Left hindlimb (tissue), 1 donor: ENCODE measurements at regions not wholly inside any gene's neighbourhood (a gene's known extent, or its start where the extent isn't known, plus 50 kb on each side); places are given as distances from the start of the nearest gene placed in this dataset.

Experiments used
- DNase-seq: peaks from one replicate; pipeline ENCODE4 v3.0.0-alpha.2; 2018

DNA sequence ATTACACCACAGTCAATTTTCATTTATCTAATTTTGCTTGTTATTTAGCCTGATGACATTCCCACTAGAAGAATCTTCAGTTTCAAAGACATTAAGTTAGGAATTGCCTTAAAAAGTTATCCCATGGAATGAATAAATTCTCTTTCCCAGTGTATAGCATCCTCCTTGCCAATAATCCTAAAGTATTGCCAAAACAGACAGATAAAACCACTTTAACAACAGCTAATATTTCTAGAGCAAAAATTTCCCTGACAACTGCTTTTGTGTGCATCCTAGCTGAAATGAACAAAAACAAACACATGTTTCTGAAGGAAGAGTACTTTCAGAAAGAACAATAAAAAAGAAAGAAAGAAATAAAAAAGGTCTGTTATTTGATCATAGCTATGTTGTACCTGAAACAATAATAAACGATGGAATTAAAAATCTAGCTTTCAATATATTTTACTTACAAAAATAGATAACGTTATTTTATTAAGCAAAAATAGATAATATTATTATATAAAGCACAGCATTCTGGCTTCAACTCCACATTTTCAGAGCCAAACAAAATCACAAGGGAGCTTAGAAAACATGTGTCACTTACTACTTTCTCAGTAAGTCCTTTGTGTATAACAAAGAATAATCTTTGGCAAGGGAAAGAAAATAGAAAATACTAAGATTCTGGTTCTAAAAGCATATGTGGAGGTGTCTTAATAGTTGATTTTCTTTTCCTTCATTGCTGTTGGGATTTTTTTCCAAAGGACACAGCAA lies 939.0 kb upstream of the CRIM1 start:
- no peak for DNase-seq

DNA sequence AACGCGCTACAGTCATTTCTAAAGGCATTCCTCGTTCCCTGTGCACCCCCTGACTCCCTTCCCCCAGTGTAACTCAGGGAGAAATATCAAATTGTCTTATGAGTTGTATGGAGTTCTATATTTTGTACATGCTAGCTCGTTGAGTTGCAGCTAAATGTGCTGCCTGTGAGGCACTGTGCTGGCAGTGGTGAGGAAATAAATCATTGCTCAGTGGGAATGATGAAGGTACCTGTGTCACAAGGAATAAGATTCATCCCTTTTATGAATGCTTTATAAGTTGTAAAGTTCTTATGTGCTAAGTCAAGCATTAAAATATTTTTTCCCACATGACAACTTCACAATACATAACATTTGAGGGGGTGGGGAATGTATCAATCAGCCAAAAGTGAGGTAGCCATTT lies 939.6 kb upstream of the CRIM1 start:
- no peak for DNase-seq

DNA sequence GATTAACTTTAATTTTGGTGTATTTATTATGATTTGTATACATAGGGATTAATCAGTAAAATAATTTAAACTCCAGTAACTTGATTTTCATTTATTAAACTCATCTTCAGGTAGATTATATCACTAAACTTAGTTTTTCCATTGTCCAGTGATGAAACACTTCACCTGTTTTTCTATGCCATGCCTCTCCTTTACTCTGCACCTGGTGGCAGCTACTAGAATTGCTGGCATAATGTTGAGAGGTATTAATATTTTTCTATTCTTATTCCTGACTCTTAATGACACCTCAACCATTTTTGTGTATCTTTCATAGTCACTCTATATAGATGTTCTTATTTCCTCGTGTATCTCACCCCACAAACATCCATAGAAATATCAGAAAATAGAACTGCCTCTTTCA lies 940.3 kb upstream of the CRIM1 start:
- no peak for DNase-seq

DNA sequence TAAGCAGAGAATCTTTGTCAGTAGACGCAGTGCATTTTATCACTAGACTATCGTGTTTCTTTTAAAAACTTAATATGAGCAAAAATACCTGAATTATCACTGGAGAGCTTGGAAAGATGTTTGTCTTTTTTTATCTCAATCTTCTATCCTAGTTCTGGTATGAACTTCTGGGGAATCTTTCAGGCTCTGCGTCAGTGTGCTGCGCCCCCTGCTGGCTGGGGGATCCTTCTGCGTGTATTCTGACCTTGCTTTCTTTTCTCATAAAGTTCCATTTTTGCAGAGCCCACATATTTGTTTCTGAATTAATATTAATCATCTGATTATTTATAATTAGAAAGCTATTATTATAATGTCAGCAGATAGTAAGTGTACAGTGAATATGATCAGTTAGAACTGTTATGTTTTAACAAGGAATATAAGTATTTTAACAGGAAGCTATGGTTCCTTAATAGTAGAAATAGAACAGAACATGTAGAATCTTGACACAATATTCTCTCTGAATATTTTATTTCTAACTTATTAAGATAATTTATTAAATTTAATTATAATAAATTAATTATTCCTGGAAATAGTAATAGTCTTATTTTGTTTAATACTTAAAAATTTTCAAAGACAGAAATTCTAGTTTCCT lies 945.0 kb upstream of the CRIM1 start:
- DNase-seq = peak; percentile 51

DNA sequence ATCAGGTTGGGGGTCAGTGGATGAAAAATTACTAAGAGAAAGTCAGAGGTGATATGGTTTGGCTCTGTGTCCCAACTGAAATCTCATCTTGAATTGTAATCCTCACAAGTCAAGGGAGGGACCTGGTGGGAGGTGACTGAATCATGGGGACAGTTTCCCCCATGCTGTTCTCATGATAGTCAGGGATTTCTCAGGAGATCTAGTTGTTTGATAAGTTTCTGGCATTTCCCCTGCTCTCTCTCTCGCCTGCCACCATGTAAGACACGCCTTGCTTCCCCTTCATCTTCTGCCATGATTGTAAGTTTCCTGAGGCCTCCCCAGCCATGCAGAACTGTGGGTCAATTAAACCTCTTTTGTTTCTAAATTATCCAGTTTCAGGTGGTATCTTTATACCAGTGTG lies 945.8 kb upstream of the CRIM1 start:
- DNase-seq = no peak

DNA sequence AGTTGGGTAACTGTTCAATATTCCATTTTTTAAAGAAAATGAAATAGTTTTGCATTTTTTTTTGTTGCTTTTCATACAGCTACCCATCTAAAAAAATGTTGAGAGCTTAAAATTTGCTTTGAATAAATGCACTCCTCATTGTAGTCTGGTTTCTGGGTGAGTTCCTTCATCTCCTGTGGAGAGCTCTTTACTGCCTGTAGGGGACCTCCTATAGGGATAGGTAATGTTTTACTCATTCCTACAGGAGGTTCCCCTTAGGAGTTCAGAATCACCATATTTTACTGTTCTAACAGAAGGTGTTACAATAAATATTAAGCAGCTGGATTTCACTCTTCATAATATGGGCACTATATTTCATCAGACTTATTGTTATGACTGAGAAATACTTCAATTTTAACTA lies 947.3 kb upstream of the CRIM1 start:
- DNase-seq = no peak

DNA sequence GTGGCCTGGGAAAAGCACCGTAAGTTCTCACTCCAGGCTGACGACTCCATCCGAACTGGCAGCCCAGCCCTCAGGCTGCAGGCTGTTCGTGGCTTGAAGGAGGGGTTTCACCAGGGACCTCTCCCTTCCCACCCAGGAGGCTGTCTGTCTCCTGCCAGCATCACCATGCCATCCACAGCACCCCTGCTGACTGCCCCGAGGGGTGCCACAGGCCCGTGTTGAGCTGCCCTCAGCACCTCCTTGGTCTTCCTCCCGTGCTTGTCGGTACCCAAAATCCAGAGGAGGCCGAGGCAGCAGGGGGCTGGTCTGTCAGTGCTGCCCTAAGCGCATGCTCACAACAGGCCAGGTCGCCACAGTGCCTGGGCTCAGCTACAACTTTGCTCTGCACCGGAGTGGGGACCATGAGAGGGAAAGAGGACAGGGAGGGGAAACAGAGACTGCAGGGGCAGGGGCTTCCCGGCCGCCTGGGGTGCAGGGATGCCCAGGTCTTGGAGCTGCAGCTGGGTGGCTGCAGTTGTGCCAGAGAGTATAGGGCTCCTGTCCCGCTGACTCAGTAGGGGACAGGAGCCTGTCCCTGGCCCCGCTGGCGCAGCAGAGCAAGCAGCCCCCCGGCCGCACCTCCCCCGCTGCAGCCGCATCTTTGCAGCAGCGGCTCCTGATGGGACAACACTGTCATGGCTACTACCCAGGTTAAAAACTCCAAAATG lies 963.7 kb upstream of the CRIM1 start:
- DNase-seq = no peak

DNA sequence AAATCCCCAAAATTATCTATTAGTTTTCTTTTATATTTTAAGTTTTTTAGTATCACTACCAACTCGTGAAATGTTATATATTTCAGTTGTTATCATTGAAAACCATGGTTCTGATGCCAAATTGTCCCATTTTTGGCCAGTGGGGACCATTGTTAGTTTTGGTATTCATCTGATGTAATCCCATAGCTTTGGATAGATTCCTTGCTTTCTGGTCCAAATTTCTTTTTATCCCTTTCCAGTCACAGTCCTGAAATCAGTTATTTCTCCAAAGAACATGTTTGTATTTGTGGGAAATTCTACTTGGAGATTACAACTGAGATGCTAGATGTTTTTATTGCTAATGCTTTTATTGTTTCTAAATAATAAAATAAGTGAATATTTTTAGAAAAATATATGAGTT lies 976.8 kb upstream of the CRIM1 start:
- no peak for DNase-seq

DNA sequence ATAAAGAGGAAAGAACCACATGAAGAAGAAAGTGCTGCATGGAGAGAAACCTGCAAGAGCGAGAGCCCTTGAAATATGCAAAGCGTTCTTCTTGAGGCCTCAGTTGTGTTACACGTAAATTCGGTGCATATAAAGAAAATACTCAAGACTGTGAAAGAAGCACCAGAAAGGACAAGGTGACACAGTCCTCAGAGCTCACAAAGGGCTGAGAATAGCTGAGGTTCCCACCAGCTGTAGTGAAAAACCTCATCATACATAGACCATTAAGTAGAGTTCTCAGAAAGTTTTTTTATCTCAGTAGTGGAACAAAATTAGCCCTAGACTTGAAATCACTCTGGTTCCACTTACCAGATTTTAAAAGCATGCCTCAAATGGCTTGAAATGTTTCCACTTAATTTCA lies 980.7 kb upstream of the CRIM1 start:
- no peak for DNase-seq

DNA sequence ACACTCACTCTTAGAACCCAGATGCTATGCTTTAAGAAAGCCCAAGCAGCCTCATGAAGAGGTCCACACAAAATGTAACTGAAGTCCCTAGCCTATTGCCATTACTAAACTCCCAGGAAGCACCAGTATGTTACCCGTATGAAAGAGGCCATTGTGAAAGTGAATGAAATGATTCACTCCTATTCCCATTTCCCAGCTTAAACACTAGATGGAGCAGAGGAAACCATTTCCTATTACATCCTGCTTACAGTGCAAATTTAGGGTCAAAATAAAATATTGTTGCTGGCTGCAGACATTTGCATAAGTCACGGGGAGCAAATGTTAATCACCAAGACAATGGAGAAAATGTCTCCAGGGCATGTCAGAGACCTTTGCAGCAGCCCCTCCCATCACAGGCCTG lies 989.7 kb upstream of the CRIM1 start:
- DNase-seq = no peak

DNA sequence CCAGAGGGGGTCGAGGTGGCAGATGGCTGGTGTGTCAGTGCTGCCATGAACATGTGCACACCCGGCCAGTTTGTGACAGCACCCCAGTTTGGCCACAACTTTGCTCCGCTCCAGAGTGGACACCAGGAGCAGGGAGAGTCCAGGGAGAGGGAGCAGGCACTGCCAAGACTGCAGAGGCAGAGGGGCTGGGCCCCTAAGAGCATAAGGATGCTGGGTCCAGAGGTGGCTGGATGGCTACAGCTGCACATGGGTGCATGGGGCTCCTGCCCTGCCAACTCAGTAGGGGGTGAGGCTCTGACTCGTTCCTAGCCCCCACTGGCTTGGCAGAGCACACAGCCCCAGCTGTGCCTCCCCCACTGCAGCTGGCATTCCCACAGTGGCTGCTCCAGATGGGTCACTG lies 999.2 kb upstream of the CRIM1 start:
- no peak for DNase-seq

DNA sequence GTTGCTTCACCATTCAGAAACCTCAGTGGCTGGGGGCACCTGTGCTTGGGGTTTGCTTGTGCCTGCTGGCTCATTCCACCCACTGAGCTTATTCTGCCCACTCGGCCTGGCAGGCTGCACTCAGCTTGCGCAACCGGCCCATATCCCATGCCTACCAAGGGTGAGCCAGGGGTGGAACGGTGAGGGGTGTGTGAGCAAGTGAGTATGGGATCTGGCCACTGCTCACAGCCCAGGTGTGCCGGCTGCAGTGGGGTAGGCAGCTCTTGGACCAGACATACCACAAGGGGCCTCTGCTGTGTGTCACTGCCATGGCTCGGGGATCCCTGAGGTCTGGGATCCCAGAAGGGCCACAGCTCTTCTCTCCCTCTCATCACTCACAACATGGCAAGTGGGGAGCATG lies 1000.5 kb upstream of the CRIM1 start:
- no peak for DNase-seq

DNA sequence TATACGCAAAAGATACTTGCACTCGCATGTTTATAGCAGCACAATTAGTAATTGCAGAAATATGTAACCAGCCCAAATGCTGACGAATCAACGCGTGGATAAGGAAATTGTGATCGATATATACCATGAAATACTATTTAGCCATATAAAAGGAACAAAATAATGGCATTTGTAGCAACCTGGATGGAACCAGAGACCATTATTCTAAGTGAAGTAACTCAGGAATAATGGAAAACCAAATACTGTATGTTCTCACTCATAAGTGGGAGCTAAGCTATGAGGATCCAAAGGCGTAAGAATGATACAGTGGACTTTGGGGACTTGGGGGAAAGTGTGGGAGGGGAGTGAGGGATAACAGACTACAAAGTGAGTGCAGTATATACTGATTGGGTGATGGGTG lies 1008.0 kb upstream of the CRIM1 start:
- DNase-seq = no peak

DNA sequence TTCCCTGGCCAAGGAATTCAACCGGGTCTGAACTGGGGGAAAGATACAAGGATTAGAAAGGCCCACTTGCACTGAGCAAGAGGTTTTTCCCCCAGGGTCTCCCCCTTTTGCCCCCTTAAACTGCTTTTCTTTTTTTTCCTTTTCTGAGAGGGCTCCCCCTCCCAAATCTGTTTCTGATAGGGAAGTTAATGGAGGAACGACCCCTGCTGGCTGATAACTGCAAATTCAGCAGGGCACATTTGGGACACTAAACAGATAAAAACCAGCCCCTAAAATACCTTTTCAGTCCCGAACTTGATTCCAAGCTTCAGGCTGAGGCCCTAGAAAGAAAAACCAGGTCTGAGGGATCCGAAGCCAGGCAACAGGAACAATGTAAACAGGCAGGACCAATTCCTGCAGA lies 1012.4 kb upstream of the CRIM1 start:
- DNase-seq = no peak

DNA sequence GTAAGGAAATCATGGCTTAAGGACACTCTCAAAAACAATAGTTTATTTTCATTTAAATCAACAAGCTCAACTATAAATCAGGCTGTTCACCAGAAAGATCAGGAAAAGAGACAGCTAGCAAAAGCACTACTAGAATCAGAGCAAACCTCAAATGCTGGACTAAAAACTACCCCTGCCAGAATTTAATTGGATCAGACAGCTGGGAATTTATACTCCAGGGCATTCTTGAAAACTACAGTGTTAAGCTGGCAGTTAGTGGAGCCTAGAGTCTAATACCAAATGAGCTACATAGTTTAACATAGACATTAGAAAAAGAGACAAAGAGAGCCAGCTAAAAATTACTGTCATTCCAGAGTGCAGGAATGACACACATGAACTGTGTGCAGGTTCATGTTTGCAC lies 1016.4 kb upstream of the CRIM1 start:
- no peak for DNase-seq

DNA sequence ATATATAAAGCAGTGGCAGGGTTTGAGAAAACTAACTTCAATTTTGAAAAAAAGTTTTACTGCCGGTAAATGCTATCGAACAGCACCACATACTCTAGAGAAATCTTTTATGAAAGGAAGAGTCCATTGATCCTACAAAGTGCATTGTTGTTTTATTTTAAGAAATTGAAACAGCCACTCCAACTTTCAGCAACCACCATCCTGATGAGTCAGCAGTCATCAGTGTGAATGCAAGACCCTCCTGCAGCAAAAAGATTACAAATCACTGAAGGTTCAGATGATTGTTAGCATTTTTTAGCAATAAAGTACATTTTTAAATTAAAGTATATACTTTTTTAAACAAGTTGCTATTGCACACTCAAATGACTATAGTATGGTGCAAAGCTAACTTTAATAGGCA lies 1017.7 kb upstream of the CRIM1 start:
- DNase-seq = no peak

DNA sequence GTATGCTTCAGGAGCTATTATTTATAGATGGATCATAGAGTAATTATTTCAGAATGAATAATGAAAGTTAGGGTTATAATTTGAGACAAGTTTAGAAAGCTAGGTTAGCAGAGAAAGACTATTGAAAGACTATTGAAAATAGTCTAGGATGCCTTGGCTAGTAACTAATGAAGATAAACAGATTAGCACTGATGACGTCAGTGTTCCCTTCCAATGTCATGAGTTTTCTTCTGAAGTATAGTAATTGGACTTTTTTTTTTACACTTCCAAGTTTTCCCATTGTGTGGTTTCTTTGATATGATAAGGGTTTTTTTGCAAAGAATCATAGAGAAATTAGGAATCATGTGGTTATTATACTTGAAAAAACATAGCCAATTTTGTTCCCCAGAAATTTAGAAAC lies 1041.5 kb upstream of the CRIM1 start:
- DNase-seq = no peak

DNA sequence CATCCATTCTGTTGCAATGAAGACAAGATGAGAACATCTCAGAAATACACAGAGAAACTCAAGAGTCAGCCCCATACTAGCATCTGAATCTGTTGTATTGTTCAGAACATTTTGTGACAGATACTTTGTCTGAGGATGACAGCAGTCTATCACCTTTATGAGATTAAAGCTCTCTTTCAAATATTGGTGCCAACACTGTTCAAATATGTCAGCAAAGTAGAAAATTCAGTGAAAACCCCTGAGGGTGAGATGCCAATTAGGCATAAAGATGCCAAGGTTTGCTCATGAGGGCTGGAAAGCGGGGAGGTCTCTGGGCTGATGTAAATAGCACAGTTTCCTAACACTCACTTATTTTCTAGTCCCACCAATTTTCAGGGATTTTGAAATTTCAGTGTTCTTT lies 1054.2 kb upstream of the CRIM1 start:
- no peak for DNase-seq

DNA sequence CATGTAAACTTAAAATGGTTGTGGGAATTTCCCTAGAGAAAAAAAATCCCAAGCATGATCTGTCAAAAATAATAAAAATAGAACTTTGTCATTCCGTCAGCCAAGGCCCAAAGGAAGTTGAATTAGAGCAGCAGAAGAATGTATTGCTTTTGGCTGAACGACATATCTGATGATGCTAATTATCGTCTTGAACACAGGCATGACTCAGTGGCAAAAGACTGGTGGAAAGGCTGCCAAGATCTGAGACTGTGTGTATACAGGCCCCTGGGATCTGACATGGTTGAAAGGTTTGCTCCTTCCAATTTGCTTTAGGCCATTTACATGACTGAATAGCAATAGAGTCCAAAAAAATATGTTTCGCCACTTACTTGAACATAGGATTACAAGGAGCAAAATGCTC lies 1057.1 kb upstream of the CRIM1 start:
- peak; percentile 61 for DNase-seq

DNA sequence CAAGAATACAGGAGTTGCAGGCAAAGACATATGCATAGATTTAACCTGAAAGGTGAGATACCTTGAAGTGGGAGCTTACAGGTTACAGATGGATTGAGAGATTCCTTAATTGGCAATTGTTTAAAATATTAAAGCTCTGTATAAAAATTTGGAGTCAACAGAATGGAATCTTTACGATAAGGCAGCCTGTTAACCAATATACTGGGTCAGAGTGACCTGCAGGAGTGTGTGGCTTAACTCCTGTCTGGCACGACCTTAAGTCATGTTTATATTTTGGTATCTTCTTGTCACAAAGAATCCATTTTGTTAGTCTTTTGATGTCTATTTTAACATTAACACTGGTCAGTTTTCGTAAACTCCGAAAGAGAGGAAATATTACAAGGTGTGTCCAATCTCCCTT lies 1058.2 kb upstream of the CRIM1 start:
- no peak for DNase-seq

DNA sequence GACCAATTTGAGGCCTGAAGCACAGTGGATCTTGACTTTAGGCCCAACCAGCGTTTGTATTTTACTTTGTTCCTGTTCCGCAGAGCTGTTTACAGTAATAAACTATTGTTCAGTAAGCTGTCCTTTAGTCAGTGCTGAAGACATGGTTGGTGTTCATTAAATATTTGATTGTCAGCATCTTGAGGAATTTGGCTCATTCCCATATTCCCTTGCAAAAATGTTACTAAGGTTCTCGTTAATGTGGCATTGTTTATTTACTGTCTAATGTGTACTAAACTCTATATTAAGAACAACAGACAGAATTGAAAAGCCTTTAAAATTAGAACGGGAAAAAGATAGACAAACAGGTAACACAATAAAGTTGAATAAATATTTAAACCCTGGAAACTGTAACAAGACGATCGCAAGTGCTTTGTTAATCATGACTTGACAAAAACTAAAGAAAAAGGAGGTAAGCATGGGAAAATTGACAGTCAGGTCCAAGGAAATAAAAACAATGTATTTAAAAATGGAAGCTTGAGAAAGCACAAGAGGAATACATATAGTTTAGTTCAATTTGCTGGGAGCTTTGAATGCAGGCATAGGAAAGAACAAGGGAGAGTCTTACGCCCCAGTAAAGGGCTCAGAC lies 1060.8 kb upstream of the CRIM1 start:
- no peak for DNase-seq

DNA sequence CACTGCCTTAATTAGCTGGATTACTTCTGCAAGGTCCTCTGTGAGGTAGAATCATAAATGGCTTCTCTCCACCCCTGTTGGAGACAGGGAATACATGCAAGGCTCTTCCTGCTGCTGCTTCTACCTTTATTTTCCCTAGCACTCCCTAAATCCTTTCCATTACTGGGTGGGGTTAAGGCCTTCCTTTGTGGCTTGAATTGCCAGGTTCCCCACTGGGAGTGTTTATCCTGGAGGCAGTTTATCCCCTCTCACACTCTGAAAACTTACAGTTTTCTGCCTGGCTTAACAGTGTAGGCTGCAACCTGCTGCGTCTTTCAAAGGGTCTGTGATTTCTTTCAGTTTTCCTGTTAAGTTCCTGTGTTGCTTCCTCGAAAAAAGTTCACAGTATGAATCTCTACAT lies 1062.3 kb upstream of the CRIM1 start:
- no peak for DNase-seq

DNA sequence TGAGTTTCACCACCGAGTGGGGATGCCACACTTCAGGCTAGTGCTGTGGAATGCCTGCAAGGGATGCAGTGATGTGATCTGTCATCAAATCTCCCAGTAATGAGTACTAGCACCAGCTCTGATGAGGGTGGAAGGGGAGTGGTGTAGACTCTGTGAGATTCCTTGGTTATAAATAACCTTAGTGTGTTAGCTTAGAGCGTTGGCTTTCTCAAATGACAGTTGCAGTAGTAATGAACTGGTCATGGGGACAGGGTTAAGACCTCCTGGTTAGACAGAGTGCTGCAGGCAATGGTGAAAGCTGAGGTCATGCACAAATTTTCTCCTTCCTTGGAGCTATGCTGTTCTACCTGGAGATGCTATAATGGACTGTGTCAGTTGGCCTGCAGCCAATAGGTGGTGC lies 1063.4 kb upstream of the CRIM1 start:
- no peak for DNase-seq

DNA sequence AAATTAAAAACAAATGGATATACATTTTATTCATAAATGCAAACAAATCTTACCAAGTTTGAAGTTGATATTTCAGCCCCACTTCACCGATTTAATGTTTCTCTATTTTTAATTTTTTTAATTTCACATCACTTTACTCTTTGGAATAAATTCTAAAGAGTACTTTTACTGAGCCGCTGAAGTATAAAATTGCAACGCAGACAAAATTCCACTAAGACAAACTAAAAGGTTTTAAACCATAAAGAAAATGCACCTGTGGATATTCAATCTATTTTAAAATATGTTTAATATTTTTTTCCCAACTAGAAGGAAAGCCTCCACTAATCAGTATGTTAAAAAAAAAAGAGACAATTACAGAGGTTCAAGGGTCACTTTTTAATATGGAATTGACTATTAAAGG lies 1073.9 kb upstream of the CRIM1 start:
- no peak for DNase-seq
